ENCODE measurements at regions not wholly inside any gene's neighbourhood (a gene's known extent, or its start where the extent isn't known, plus 50 kb on each side); places are given as distances from the start of the nearest gene placed in this dataset.

DNA sequence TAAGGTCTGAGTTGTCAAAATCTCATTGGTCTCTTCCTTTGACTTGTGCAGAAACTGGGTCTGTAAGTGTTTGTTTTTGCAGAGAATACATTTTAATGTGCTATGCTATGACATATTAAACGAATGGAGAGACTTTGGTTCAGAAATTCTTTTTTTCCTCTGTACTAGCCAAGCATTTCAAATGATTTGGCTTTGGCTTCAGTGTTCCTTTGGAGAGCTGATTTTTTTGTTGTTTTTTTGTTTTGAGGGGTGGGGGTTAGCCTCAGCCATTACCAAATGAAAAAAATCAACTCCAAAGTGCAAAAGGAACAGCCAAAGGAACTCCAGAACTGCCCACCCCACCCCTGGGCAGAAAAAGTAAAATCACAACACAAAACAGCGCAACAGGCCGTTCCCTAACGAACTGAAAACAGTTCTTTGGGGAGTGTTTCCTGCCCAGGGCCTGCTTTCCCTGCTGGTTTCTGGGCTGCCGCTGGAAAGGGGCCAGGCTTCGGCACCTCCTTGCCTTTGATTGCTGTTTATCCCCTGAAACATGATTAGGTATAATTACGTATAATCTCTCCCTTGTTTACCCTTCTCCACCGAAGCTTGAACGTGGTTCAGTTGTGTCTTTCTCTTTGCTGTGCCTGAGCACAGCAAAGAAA is 57.6 kb upstream of the NEO1 start:
- Histone ChIP-seq H3K4me1 (ENCODE audit: insufficient read depth, low read length, poor library complexity, severe bottlenecking) (no peaks in the 10 kb centered on the region), H3F3A (ENCODE audit: low read depth) (no peaks in the 10 kb centered on the region), H2AFZ (ENCODE audit: low read length) (no peak overlapping the region), H3K4me3 (ENCODE audit: low read length, poor library complexity, severe bottlenecking) (no peak overlapping the region), H3K9me3 (ENCODE audit: insufficient read depth, low read depth, low read length) (no peaks in the 10 kb centered on the region), H3K27me3 (ENCODE audit: insufficient read depth, low read length, poor library complexity, severe bottlenecking) (no peaks in the 10 kb centered on the region), H3K79me2 (ENCODE audit: insufficient read depth, low read length) (no peaks in the 10 kb centered on the region), H3K9me2 (replicated peaks; ENCODE audit: low read depth, low read length) (no peaks in the 10 kb centered on the region), H3K9ac (ENCODE audit: low read depth, low read length, poor library complexity, severe bottlenecking) (no peak overlapping the region), H3K4me2 (ENCODE audit: low read depth, low read length, poor library complexity, severe bottlenecking) (no peak overlapping the region), H3K36me3 (ENCODE audit: insufficient read depth, low read length) (no peaks in the 10 kb centered on the region), H4K20me1 (ENCODE audit: insufficient read depth, low read length, poor library complexity, severe bottlenecking) (no peaks in the 10 kb centered on the region)
- no peak for TF ChIP-seq EZH2phosphoT487 (IDR thresholded peaks at IDR 0.05; ENCODE audit: borderline replicate concordance)
- TF ChIP-seq, protein P1, sequence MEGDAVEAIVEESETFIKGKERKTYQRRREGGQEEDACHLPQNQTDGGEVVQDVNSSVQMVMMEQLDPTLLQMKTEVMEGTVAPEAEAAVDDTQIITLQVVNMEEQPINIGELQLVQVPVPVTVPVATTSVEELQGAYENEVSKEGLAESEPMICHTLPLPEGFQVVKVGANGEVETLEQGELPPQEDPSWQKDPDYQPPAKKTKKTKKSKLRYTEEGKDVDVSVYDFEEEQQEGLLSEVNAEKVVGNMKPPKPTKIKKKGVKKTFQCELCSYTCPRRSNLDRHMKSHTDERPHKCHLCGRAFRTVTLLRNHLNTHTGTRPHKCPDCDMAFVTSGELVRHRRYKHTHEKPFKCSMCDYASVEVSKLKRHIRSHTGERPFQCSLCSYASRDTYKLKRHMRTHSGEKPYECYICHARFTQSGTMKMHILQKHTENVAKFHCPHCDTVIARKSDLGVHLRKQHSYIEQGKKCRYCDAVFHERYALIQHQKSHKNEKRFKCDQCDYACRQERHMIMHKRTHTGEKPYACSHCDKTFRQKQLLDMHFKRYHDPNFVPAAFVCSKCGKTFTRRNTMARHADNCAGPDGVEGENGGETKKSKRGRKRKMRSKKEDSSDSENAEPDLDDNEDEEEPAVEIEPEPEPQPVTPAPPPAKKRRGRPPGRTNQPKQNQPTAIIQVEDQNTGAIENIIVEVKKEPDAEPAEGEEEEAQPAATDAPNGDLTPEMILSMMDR (conservative IDR thresholded peaks at IDR 0.05; ENCODE audit: low read length), result no peak

DNA sequence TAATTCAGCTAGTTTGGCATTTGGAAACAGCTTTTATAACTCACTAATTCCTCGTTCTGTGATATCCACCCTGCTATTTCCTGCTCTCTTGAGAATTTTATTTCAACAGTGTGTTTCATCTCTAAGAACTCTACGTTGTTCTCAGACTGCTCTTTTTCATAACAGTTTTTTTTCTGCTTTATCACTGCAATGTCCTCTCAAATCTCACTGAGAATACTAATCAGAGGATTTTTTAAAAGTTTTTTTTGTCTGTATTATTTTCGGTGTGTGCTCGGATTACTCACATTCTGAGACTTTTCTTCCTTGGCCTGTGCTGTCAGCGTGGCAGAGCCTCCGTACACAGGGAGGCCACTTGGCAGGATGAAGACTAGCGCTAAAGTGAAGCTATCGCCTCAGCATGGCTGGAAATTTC is 59.4 kb upstream of the NEO1 start:
- Histone ChIP-seq H3K9me2 (replicated peaks; ENCODE audit: low read depth, low read length) (no peaks in the 10 kb centered on the region), H3K4me2 (ENCODE audit: low read depth, low read length, poor library complexity, severe bottlenecking) (no peak overlapping the region), H3K4me1 (ENCODE audit: insufficient read depth, low read length, poor library complexity, severe bottlenecking) (no peaks in the 10 kb centered on the region), H2AFZ (ENCODE audit: low read length) (no peak overlapping the region), H3K36me3 (ENCODE audit: insufficient read depth, low read length) (no peaks in the 10 kb centered on the region), H3K9ac (ENCODE audit: low read depth, low read length, poor library complexity, severe bottlenecking) (no peak overlapping the region), H4K20me1 (ENCODE audit: insufficient read depth, low read length, poor library complexity, severe bottlenecking) (no peaks in the 10 kb centered on the region), H3K79me2 (ENCODE audit: insufficient read depth, low read length) (no peaks in the 10 kb centered on the region), H3K9me3 (ENCODE audit: insufficient read depth, low read depth, low read length) (no peaks in the 10 kb centered on the region), H3F3A (ENCODE audit: low read depth) (no peaks in the 10 kb centered on the region), H3K27me3 (ENCODE audit: insufficient read depth, low read length, poor library complexity, severe bottlenecking) (no peaks in the 10 kb centered on the region), H3K4me3 (ENCODE audit: low read length, poor library complexity, severe bottlenecking) (no peak overlapping the region)
- no peak for TF ChIP-seq EZH2phosphoT487 (IDR thresholded peaks at IDR 0.05; ENCODE audit: borderline replicate concordance)
- TF ChIP-seq, protein P1 (conservative IDR thresholded peaks at IDR 0.05; ENCODE audit: low read length), result no peak

DNA sequence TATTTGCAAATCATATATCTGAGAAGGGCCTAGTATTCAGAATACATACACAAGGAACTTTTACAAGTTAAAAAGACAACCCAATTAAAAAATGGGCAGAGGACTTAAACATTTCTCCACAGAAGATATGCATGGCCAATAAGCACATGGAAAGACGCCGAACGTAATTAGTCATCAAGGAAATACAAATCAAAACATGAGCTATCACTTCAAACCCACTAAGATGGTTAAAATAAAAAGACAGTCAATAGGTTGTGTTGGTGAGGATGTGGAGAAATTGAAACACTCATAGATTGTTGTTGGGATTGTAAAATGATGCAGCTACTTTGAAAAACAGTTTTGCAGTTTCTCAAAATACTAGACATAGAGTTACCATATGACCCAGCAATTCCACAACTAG is 61.2 kb upstream of the NEO1 start:
- TF ChIP-seq EZH2phosphoT487 (IDR thresholded peaks at IDR 0.05; ENCODE audit: borderline replicate concordance), result no peak
- TF ChIP-seq, protein P1 (conservative IDR thresholded peaks at IDR 0.05; ENCODE audit: low read length), result no peak
- no peak overlapping the region for H2AFZ ChIP-seq (ENCODE audit: low read length)
- no peaks in the 10 kb centered on the region for H3K36me3 ChIP-seq (ENCODE audit: insufficient read depth, low read length)
- no peak overlapping the region for H3K4me3 ChIP-seq (ENCODE audit: low read length, poor library complexity, severe bottlenecking)
- H3K9me2 ChIP-seq (replicated peaks; ENCODE audit: low read depth, low read length), result no peaks in the 10 kb centered on the region
- no peaks in the 10 kb centered on the region for H3F3A ChIP-seq (ENCODE audit: low read depth)
- no peak overlapping the region for H3K4me2 ChIP-seq (ENCODE audit: low read depth, low read length, poor library complexity, severe bottlenecking)
- H3K27me3 ChIP-seq (ENCODE audit: insufficient read depth, low read length, poor library complexity, severe bottlenecking), result no peaks in the 10 kb centered on the region
- no peak overlapping the region for H3K9ac ChIP-seq (ENCODE audit: low read depth, low read length, poor library complexity, severe bottlenecking)
- no peaks in the 10 kb centered on the region for H4K20me1 ChIP-seq (ENCODE audit: insufficient read depth, low read length, poor library complexity, severe bottlenecking)
- no peaks in the 10 kb centered on the region for H3K9me3 ChIP-seq (ENCODE audit: insufficient read depth, low read depth, low read length)
- H3K79me2 ChIP-seq (ENCODE audit: insufficient read depth, low read length), result no peaks in the 10 kb centered on the region
- H3K4me1 ChIP-seq (ENCODE audit: insufficient read depth, low read length, poor library complexity, severe bottlenecking), result no peaks in the 10 kb centered on the region

Data from Loucy (cell line).